GM23248 (cell line): ENCODE measurements at regions not wholly inside any gene's neighbourhood (a gene's known extent, or its start where the extent isn't known, plus 50 kb on each side); places are given as distances from the start of the nearest gene placed in this dataset.
"Not testable (repeated sequence)": the region's sequence is repeated elsewhere in the genome, so short reads cannot be mapped to it uniquely, and the experiment has no call there.

Source experiments
- DNase-seq: peaks from one replicate; pipeline ENCODE4 v3.0.0-alpha.2; 2015
- H2AFZ ChIP-seq: fragments of 200-600 bp; sonication (generic); 2 replicates; pipeline ENCODE4 v1.6.1; 2016; ENCODE audit warnings: antibody characterized with exemption
- H3F3A ChIP-seq: fragments of 200-600 bp; sonication (generic); 2 replicates; pipeline ENCODE4 v1.6.1; 2016; ENCODE audit warnings: mild to moderate bottlenecking, antibody characterized with exemption, mixed run types; ENCODE audit not compliant: insufficient read depth
- H3K27ac ChIP-seq: fragments of 200-600 bp; sonication (generic); 2 replicates; pipeline ENCODE4 v1.5.1; 2016; ENCODE audit warnings: mild to moderate bottlenecking
- H3K27me3 ChIP-seq: fragments of 200-600 bp; sonication (generic); replicated peaks from 2 replicates; pipeline ENCODE4 v1.6.1; 2016; ENCODE audit warnings: mild to moderate bottlenecking; ENCODE audit not compliant: insufficient read depth
- H3K36me3 ChIP-seq: fragments of 200-600 bp; sonication (generic); 2 replicates; pipeline ENCODE4 v1.6.1; 2016; ENCODE audit warnings: low read depth, mild to moderate bottlenecking
- H3K4me1 ChIP-seq: fragments of 200-600 bp; sonication (generic); 2 replicates; pipeline ENCODE4 v1.6.1; 2016; ENCODE audit warnings: mild to moderate bottlenecking; ENCODE audit not compliant: insufficient read depth
- H3K4me2 ChIP-seq: fragments of 200-600 bp; sonication (generic); one replicate; pipeline ENCODE4 v1.6.1; 2016; ENCODE audit warnings: mild to moderate bottlenecking; ENCODE audit not compliant: unreplicated experiment
- H3K4me3 ChIP-seq: fragments of 200-600 bp; sonication (generic); 2 replicates; pipeline ENCODE4 v1.5.1; 2016; ENCODE audit warnings: mild to moderate bottlenecking
- H3K79me2 ChIP-seq: fragments of 200-600 bp; sonication (generic); 2 replicates; pipeline ENCODE4 v1.6.1; 2016; ENCODE audit warnings: mild to moderate bottlenecking; ENCODE audit not compliant: insufficient read depth
- H3K9ac ChIP-seq: fragments of 200-600 bp; sonication (generic); 2 replicates; pipeline ENCODE4 v1.6.1; 2016; ENCODE audit warnings: mild to moderate bottlenecking
- H3K9me2 ChIP-seq: fragments of 200-600 bp; sonication (generic); 2 replicates; pipeline ENCODE4 v1.6.1; 2016; ENCODE audit warnings: mixed run types, mild to moderate bottlenecking, moderate library complexity; ENCODE audit not compliant: insufficient read depth
- H3K9me3 ChIP-seq: fragments of 200-600 bp; sonication (generic); one replicate; pipeline ENCODE4 v1.6.1; 2017; ENCODE audit warnings: low read depth
- H4K20me1 ChIP-seq: fragments of 200-600 bp; sonication (generic); 2 replicates; pipeline ENCODE4 v1.6.0; 2016; ENCODE audit not compliant: insufficient read depth
- EZH2 ChIP-seq: fragments of 200-600 bp; sonication (generic); IDR thresholded peaks from 2 replicates; pipeline ENCODE4 v1.6.1; 2018; ENCODE audit warnings: antibody characterized with exemption, mild to moderate bottlenecking; ENCODE audit not compliant: insufficient read depth, poor library complexity, severe bottlenecking
- EZH2phosphoT487 ChIP-seq: fragments of 200-600 bp; sonication (generic); IDR thresholded peaks from 2 replicates; pipeline ENCODE4 v1.6.1; 2018; ENCODE audit warnings: antibody characterized with exemption, moderate library complexity, mild to moderate bottlenecking, low read depth; ENCODE audit not compliant: insufficient read depth
- WGBS, 2 experiments: methylation state at CpG; one replicate each; pipeline ENCODE4 v1.1.6; 2015 to 2017; ENCODE audit warnings: low lambda C conversion rate in 2 of 2, low coverage in 1 of 2; ENCODE audit errors: missing lambda C conversion rate in 2 of 2; 5-methylcytosine and 5-hydroxymethylcytosine counted together
- in situ Hi-C: fragments of 300-500 bp; cut with MboI; formaldehyde crosslinking; loops from 2 replicates; pipeline ENCODE4 v1.15.0; 2020

GRCh38 chr5:106801554-106801953 lies 869.2 kb downstream of the EFNA5 start:
- Histone ChIP-seq H3K79me2 (no peaks in the 10 kb centered on the region), H3F3A (no peaks in the 10 kb centered on the region), H3K27me3 (no peaks in the 10 kb centered on the region), H4K20me1 (no peaks in the 10 kb centered on the region), H3K9me2 (no peaks in the 10 kb centered on the region), H3K9me3 (no peaks in the 10 kb centered on the region), H3K36me3 (no peaks in the 10 kb centered on the region), H3K4me2 (no peak overlapping the region), H3K4me1 (no peaks in the 10 kb centered on the region), H3K4me3 (no peak overlapping the region), H3K9ac (no peak overlapping the region), H2AFZ (no peak overlapping the region), H3K27ac (no peak overlapping the region)
- WGBS, 2 experiments = 41 to 47% methylated on average over 3 of the region's 3 CpGs
- in situ Hi-C loops = no loop called here
- TF ChIP-seq EZH2 = no peak
- no peak for TF ChIP-seq EZH2phosphoT487
- DNase-seq = no peak

GRCh38 chr5:106797996-106798395 lies 872.7 kb downstream of the EFNA5 start:
- H2AFZ ChIP-seq = no peak overlapping the region
- H3K36me3 ChIP-seq = no peaks in the 10 kb centered on the region
- H3K27me3 ChIP-seq = no peaks in the 10 kb centered on the region
- H3K4me3 ChIP-seq = no peak overlapping the region
- no peaks in the 10 kb centered on the region for H3K9me3 ChIP-seq
- H3K4me1 ChIP-seq = no peaks in the 10 kb centered on the region
- no peaks in the 10 kb centered on the region for H4K20me1 ChIP-seq
- no peaks in the 10 kb centered on the region for H3F3A ChIP-seq
- DNase-seq = no peak
- WGBS, 2 experiments = 15 to 27% methylated on average over 3 of the region's 3 CpGs
- in situ Hi-C loops = no loop called here
- H3K27ac ChIP-seq = no peak overlapping the region
- no peak overlapping the region for H3K9ac ChIP-seq
- H3K79me2 ChIP-seq = no peaks in the 10 kb centered on the region
- no peaks in the 10 kb centered on the region for H3K9me2 ChIP-seq
- no peak for TF ChIP-seq EZH2
- TF ChIP-seq EZH2phosphoT487 = no peak
- H3K4me2 ChIP-seq = no peak overlapping the region

- in situ Hi-C loops = no loop called here
- no peaks in the 10 kb centered on the region for H4K20me1 ChIP-seq
- TF ChIP-seq EZH2phosphoT487 = no peak
- no peak for TF ChIP-seq EZH2
- H3K27ac ChIP-seq = no peak overlapping the region
- H3K9ac ChIP-seq = no peak overlapping the region
- no peak overlapping the region for H3K4me2 ChIP-seq
- H3K79me2 ChIP-seq = no peaks in the 10 kb centered on the region
- H3K4me1 ChIP-seq = no peaks in the 10 kb centered on the region
- DNase-seq = no peak
- H3K9me3 ChIP-seq = no peaks in the 10 kb centered on the region
- WGBS, 2 experiments = 18 to 20% methylated on average over 3 of the region's 3 CpGs
- no peak overlapping the region for H3K4me3 ChIP-seq
- no peaks in the 10 kb centered on the region for H3K9me2 ChIP-seq
- no peaks in the 10 kb centered on the region for H3F3A ChIP-seq
- no peaks in the 10 kb centered on the region for H3K36me3 ChIP-seq
- no peaks in the 10 kb centered on the region for H3K27me3 ChIP-seq
- H2AFZ ChIP-seq = no peak overlapping the region
Observed at GRCh38 chr5:106796081-106796480, 874.7 kb downstream of the EFNA5 start.

GRCh38 chr5:106784846-106785245 lies 885.9 kb downstream of the EFNA5 start:
- Histone ChIP-seq H3K4me1 (no peaks in the 10 kb centered on the region), H4K20me1 (no peaks in the 10 kb centered on the region), H3K9me3 (no peaks in the 10 kb centered on the region), H3K4me2 (no peak overlapping the region), H3K9me2 (no peaks in the 10 kb centered on the region), H2AFZ (no peak overlapping the region), H3K4me3 (no peak overlapping the region), H3K27ac (no peak overlapping the region), H3K9ac (no peak overlapping the region), H3K36me3 (no peaks in the 10 kb centered on the region), H3F3A (no peaks in the 10 kb centered on the region), H3K27me3 (no peaks in the 10 kb centered on the region), H3K79me2 (no peaks in the 10 kb centered on the region)
- TF ChIP-seq EZH2phosphoT487 = no peak
- no peak for TF ChIP-seq EZH2
- in situ Hi-C loops = no loop called here
- DNase-seq = no peak
- WGBS, 2 experiments = 21 to 31% methylated on average over 1 of the region's 1 CpG

- H3K27me3 ChIP-seq = no peaks in the 10 kb centered on the region
- H3K4me3 ChIP-seq = no peak overlapping the region
- no peaks in the 10 kb centered on the region for H3K79me2 ChIP-seq
- H3K36me3 ChIP-seq = no peaks in the 10 kb centered on the region
- H3K9me3 ChIP-seq = no peaks in the 10 kb centered on the region
- WGBS, 2 experiments = 6 to 17% methylated on average over 2 of the region's 2 CpGs
- H2AFZ ChIP-seq = no peak overlapping the region
- H3K9ac ChIP-seq = no peak overlapping the region
- no peaks in the 10 kb centered on the region for H3K9me2 ChIP-seq
- DNase-seq = no peak
- H3F3A ChIP-seq = no peaks in the 10 kb centered on the region
- no peak overlapping the region for H3K4me2 ChIP-seq
- in situ Hi-C loops = no loop called here
- no peaks in the 10 kb centered on the region for H4K20me1 ChIP-seq
- H3K27ac ChIP-seq = no peak overlapping the region
- no peaks in the 10 kb centered on the region for H3K4me1 ChIP-seq
- no peak for TF ChIP-seq EZH2phosphoT487
- TF ChIP-seq EZH2 = no peak
Observed at GRCh38 chr5:106780355-106780754, 890.4 kb downstream of the EFNA5 start.

- H3K9ac ChIP-seq, H4K20me1 ChIP-seq, H3K36me3 ChIP-seq, DNase-seq, H3K27me3 ChIP-seq, H3K27ac ChIP-seq, H3K4me3 ChIP-seq, in situ Hi-C loops, H3K4me1 ChIP-seq, H3K9me2 ChIP-seq, H3F3A ChIP-seq, H3K4me2 ChIP-seq, H2AFZ ChIP-seq, H3K79me2 ChIP-seq, H3K9me3 ChIP-seq: not testable (repeated sequence)
- 43 to 49% methylated on average over 6 of the region's 6 CpGs for WGBS, 2 experiments
Observed at GRCh38 chr5:106776515-106776914, 894.2 kb downstream of the EFNA5 start.
